Body of pancreas (tissue), 4 donors: ENCODE measurements at regions not wholly inside any gene's neighbourhood (a gene's known extent, or its start where the extent isn't known, plus 50 kb on each side); places are given as distances from the start of the nearest gene placed in this dataset.

Source experiments
- CTCF ChIP-seq, 7 experiments: fragments of 450-650 bp in 4 of 7; fragments of 200-600 bp in 3 of 7; sonication (generic) in 3 of 7; IDR thresholded peaks; one replicate each; pipeline ENCODE4 v1.5.1; 2016 to 2019; ENCODE audit warnings: antibody characterized with exemption in 7 of 7
- POLR2A ChIP-seq, 3 donors: fragments of 450-650 bp; IDR thresholded peaks; one replicate each; pipeline ENCODE4 v1.6.1; 2016; ENCODE audit warnings: antibody characterized with exemption in 3 of 3, mild to moderate bottlenecking in 2 of 3

GRCh38 chr10:37654466-37654865, 202.9 kb downstream of the ZNF248 start:
- no peak for TF ChIP-seq POLR2A (IDR thresholded peaks at IDR 0.05)
- no peak for TF ChIP-seq CTCF (IDR thresholded peaks at IDR 0.05)
